ENCODE measurements at regions not wholly inside any gene's neighbourhood (a gene's known extent, or its start where the extent isn't known, plus 50 kb on each side); places are given as distances from the start of the nearest gene placed in this dataset.
"Not testable (repeated sequence)": the region's sequence is repeated elsewhere in the genome, so short reads cannot be mapped to it uniquely, and the experiment has no call there.

DNA sequence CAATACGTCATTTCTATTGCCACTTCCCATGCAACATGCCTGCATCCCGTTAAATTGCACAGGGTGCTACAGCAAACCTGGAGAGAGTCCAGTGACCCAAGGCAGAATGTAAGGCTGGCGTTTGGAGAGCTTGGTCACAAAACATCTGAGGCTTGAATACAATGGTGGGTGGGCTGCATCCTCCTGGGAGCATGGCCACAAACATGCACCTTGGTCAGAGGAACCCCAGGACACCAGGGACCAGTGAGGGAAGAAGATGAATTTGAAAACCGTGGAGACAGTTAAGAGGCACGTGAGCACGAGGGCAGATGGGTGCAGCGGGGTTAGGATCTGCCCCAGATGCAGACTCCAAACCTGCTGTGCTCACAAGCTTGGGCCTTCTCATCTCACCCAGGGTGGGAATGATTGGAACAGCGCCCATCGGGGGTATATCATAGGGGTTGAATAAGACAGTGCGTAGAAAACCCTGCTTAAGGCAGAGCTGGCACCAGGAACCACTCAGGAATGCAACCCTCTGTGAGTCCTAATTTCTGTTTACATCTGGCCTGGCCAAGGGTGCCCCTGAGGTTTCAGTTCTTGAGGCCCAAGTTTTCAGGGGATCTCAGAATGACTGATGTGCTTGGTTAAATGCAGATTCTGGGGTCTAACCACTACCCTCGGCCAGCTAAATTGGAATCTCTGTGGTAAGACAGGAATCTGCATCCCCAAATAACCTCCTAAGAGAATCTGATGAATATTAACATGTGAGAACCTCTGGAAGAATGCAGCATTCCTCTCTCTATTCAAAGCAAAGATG is 97.2 kb downstream of the ARL4C start:
- H3K9me3 ChIP-seq (ENCODE audit: insufficient read depth, low read length) = no peaks in the 10 kb centered on the region
- no peak overlapping the region for H3K9ac ChIP-seq (ENCODE audit: insufficient read length, low read depth)
- no peak for DNase-seq (ENCODE audit: low read depth, low spot score)
- TF ChIP-seq SUZ12 (IDR thresholded peaks at IDR 0.05; ENCODE audit: extremely low read depth, insufficient read depth, insufficient read length) (no peak), YY1 (IDR thresholded peaks at IDR 0.05; ENCODE audit: insufficient read depth, insufficient read length) (no peak), ZNF274 (IDR thresholded peaks at IDR 0.05; ENCODE audit: low read depth, low read length) (no peak)
- H3K4me3 ChIP-seq (ENCODE audit: insufficient read length, low read depth) = no peak overlapping the region
- H3K4me1 ChIP-seq (ENCODE audit: insufficient read depth, insufficient read length) = peaks cover 2% of the 10 kb centered on the region
- peaks cover 8% of the 10 kb centered on the region for H3K27me3 ChIP-seq (ENCODE audit: insufficient read depth, insufficient read length)
- no peaks in the 10 kb centered on the region for H3K36me3 ChIP-seq (ENCODE audit: insufficient read depth, insufficient read length, low read length)

DNA sequence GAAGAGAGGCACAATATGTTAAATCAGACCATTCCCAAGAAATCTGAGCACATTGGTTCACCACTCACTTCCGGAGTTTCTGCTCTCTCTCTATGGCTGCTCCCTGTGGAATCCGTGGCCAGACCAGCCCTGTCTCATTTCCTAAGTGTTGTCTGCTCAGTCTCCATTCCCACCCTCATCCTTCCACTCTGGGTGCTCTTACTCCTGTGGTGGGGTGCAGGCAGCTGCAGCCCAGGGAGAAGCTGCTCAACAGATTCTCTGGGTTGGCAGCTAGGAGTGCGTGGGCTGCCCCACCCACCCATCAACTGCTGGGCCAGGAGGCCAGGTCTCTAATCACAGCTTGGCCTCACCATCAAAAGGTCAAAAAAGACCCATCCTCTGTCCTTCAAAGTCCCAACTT is 98.3 kb downstream of the ARL4C start:
- Histone ChIP-seq H3K36me3 (ENCODE audit: insufficient read depth, insufficient read length, low read length) (no peaks in the 10 kb centered on the region), H3K9me3 (ENCODE audit: insufficient read depth, low read length) (no peaks in the 10 kb centered on the region), H3K27me3 (ENCODE audit: insufficient read depth, insufficient read length) (peaks cover 8% of the 10 kb centered on the region), H3K4me3 (ENCODE audit: insufficient read length, low read depth) (no peak overlapping the region), H3K4me1 (ENCODE audit: insufficient read depth, insufficient read length) (peaks cover 2% of the 10 kb centered on the region), H3K9ac (ENCODE audit: insufficient read length, low read depth) (no peak overlapping the region)
- TF ChIP-seq SUZ12 (IDR thresholded peaks at IDR 0.05; ENCODE audit: extremely low read depth, insufficient read depth, insufficient read length) (no peak), YY1 (IDR thresholded peaks at IDR 0.05; ENCODE audit: insufficient read depth, insufficient read length) (no peak), ZNF274 (IDR thresholded peaks at IDR 0.05; ENCODE audit: low read depth, low read length) (no peak)
- no peak for DNase-seq (ENCODE audit: low read depth, low spot score)

DNA sequence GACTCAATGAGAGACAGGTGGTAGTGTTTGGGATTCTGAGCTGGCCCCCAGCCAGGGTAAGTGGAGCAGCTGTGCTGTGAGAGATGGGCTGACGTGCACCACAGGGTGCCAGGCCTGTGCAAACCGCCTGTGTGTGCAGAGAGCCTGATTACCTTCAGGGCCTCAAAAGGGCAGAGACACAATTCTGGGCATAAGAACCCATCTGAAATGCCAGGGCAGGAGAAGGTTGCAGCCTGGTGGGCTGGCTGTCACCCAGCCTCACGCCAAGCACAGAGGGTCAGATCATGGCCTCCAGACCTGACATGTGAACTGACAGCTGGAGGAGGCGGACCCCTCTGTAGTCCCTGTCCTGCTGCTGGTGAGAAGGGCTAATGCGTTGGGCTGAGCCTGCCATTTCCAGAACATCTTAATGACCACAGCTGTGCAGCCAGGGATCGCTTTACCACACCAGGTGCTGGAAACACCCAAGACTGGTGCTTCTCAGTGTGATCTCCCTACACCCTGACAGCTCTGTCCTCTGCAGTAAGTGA is 100.9 kb downstream of the ARL4C start:
- no peak for DNase-seq (ENCODE audit: low read depth, low spot score)
- no peak overlapping the region for H3K9ac ChIP-seq (ENCODE audit: insufficient read length, low read depth)
- TF ChIP-seq YY1 (IDR thresholded peaks at IDR 0.05; ENCODE audit: insufficient read depth, insufficient read length) (no peak), SUZ12 (IDR thresholded peaks at IDR 0.05; ENCODE audit: extremely low read depth, insufficient read depth, insufficient read length) (no peak), ZNF274 (IDR thresholded peaks at IDR 0.05; ENCODE audit: low read depth, low read length) (no peak)
- peaks cover 8% of the 10 kb centered on the region for H3K27me3 ChIP-seq (ENCODE audit: insufficient read depth, insufficient read length)
- no peaks in the 10 kb centered on the region for H3K9me3 ChIP-seq (ENCODE audit: insufficient read depth, low read length)
- no peak overlapping the region for H3K4me3 ChIP-seq (ENCODE audit: insufficient read length, low read depth)
- no peaks in the 10 kb centered on the region for H3K36me3 ChIP-seq (ENCODE audit: insufficient read depth, insufficient read length, low read length)
- H3K4me1 ChIP-seq (ENCODE audit: insufficient read depth, insufficient read length) = peaks cover 2% of the 10 kb centered on the region

DNA sequence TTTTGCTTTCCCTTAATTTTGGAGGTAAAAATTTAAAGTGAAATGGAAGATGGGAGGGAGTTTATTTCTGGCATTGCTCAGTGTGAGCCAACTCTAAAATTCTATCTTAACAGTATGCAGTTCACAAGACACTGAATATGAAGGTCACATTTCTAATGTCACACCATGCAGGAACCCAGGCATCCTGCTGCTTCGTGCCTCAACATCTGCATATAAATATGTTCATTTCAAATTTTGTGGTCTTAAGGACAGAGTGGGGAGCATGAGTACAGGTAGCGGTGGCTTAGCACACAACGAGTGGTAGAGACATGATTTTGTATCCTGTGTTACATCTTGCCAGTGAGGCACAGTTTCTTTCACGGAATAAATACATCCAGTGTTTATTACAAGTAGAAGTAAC is 102.4 kb downstream of the ARL4C start:
- Histone ChIP-seq H3K36me3 (ENCODE audit: insufficient read depth, insufficient read length, low read length) (no peaks in the 10 kb centered on the region), H3K4me3 (ENCODE audit: insufficient read length, low read depth) (no peak overlapping the region), H3K9me3 (ENCODE audit: insufficient read depth, low read length) (0 out of 2 replicates have a peak, but pooled peaks cover 3% of the 10 kb centered on the region), H3K4me1 (ENCODE audit: insufficient read depth, insufficient read length) (peaks cover 2% of the 10 kb centered on the region), H3K27me3 (ENCODE audit: insufficient read depth, insufficient read length) (peaks cover 8% of the 10 kb centered on the region), H3K9ac (ENCODE audit: insufficient read length, low read depth) (no peak overlapping the region)
- TF ChIP-seq YY1 (IDR thresholded peaks at IDR 0.05; ENCODE audit: insufficient read depth, insufficient read length) = no peak
- no peak for TF ChIP-seq SUZ12 (IDR thresholded peaks at IDR 0.05; ENCODE audit: extremely low read depth, insufficient read depth, insufficient read length)
- no peak for TF ChIP-seq ZNF274 (IDR thresholded peaks at IDR 0.05; ENCODE audit: low read depth, low read length)
- no peak for DNase-seq (ENCODE audit: low read depth, low spot score)

DNA sequence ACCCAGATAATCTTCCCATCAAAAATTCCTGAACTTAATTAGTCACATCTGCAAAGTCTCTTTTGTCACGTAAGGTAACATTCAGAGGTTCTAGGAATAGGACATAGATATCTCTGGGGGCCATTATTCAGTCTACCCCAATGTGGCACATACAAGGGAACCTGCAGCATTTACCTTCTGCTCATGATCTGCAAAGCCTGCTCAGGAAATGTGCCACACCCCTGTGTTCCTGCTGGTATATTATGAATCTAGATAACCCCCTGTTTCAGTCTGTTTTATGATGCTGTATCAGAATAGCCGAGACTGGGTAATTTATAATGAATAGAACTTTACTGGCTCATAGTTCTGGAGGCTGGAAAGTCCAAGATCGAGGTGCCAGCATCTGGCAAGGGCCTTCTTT is 103.5 kb downstream of the ARL4C start:
- Histone ChIP-seq H3K4me1 (ENCODE audit: insufficient read depth, insufficient read length) (no peaks in the 10 kb centered on the region), H3K9me3 (ENCODE audit: insufficient read depth, low read length) (0 out of 2 replicates have a peak, but pooled peaks cover 4% of the 10 kb centered on the region), H3K4me3 (ENCODE audit: insufficient read length, low read depth) (no peak overlapping the region), H3K9ac (ENCODE audit: insufficient read length, low read depth) (no peak overlapping the region), H3K27me3 (ENCODE audit: insufficient read depth, insufficient read length) (peaks cover 8% of the 10 kb centered on the region), H3K36me3 (ENCODE audit: insufficient read depth, insufficient read length, low read length) (no peaks in the 10 kb centered on the region)
- TF ChIP-seq ZNF274 (IDR thresholded peaks at IDR 0.05; ENCODE audit: low read depth, low read length) = no peak
- DNase-seq (ENCODE audit: low read depth, low spot score) = no peak

DNA sequence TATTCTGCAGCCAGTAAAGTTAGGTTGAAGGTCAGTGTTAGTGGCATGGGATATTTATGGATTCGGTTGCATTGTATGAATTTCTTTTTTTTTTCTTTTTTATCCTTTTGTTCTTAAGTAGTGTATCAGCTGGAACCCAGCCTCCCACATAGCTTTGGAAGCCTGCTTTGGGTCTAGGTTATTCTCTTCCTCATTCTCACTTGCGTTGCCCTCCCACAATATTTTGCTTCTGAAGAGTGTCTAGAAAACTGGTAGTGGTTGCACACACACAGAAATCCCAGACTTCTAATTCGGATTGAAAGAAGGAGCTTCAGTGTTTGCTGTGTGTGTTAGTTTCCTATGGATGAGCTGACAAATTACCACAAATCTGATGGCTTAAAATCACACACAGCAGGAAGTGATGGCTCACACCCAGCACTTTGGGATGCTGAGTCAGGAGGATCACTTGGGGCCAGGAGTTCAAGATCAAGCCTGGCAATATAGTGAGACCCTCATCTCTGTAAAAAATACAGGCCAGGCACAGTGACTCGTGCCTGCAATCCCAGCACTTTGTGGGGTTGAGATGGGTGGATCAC is 104.8 kb downstream of the ARL4C start:
- H3K9ac ChIP-seq (ENCODE audit: insufficient read length, low read depth) = no peak overlapping the region
- H3K4me1 ChIP-seq (ENCODE audit: insufficient read depth, insufficient read length) = no peaks in the 10 kb centered on the region
- DNase-seq (ENCODE audit: low read depth, low spot score) = no peak
- no peak overlapping the region for H3K4me3 ChIP-seq (ENCODE audit: insufficient read length, low read depth)
- TF ChIP-seq YY1 (IDR thresholded peaks at IDR 0.05; ENCODE audit: insufficient read depth, insufficient read length) = no peak
- TF ChIP-seq SUZ12 (IDR thresholded peaks at IDR 0.05; ENCODE audit: extremely low read depth, insufficient read depth, insufficient read length) = no peak
- no peak for TF ChIP-seq ZNF274 (IDR thresholded peaks at IDR 0.05; ENCODE audit: low read depth, low read length)
- H3K36me3 ChIP-seq (ENCODE audit: insufficient read depth, insufficient read length, low read length) = no peaks in the 10 kb centered on the region
- 0 out of 2 replicates have a peak, but pooled peaks cover 4% of the 10 kb centered on the region for H3K9me3 ChIP-seq (ENCODE audit: insufficient read depth, low read length)
- peaks cover 5% of the 10 kb centered on the region for H3K27me3 ChIP-seq (ENCODE audit: insufficient read depth, insufficient read length)

DNA sequence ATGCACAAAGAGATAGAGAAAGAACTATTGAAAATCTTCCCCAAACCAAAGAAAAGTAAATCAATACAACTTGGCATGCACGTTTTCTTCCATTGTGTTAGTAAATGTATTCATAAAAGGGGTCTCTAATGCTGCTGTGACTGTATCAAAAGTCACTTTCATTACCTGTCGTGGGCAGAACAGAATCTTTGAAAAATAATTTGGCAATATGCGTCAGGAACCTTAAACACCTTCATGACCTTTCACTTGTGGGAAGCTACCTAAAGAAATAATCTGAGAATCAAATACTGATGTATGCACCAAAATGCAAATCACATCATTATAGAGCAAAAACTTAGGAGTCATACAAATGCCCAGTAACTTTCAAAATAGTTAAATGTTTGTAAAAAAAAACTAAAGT is 105.3 kb downstream of the ARL4C start:
- DNase-seq (ENCODE audit: low read depth, low spot score) = no peak
- Histone ChIP-seq H3K4me1 (ENCODE audit: insufficient read depth, insufficient read length) (no peaks in the 10 kb centered on the region), H3K27me3 (ENCODE audit: insufficient read depth, insufficient read length) (peaks cover 4% of the 10 kb centered on the region), H3K9ac (ENCODE audit: insufficient read length, low read depth) (no peak overlapping the region), H3K36me3 (ENCODE audit: insufficient read depth, insufficient read length, low read length) (no peaks in the 10 kb centered on the region), H3K9me3 (ENCODE audit: insufficient read depth, low read length) (0 out of 2 replicates have a peak, but pooled peaks cover 4% of the 10 kb centered on the region), H3K4me3 (ENCODE audit: insufficient read length, low read depth) (no peak overlapping the region)
- no peak for TF ChIP-seq YY1 (IDR thresholded peaks at IDR 0.05; ENCODE audit: insufficient read depth, insufficient read length)
- no peak for TF ChIP-seq SUZ12 (IDR thresholded peaks at IDR 0.05; ENCODE audit: extremely low read depth, insufficient read depth, insufficient read length)
- TF ChIP-seq ZNF274 (IDR thresholded peaks at IDR 0.05; ENCODE audit: low read depth, low read length) = no peak

DNA sequence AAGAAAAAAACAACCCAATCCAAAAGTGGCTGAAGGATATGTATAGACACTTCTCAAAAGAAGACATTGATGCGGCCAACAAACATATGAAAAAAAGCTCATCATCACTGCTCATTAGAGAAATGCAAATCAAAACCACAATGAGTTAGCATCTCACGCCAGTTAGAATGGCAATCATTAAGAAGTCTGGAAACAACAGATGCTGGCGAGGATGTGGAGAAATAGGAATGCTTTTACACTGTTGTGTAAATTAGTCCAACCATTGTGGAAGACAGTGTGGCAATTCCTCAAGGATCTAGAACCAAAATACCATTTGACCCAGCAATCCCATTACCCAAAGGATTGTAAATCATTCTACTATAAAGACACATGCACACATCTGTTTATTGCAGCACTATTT is 107.2 kb downstream of the ARL4C start:
- H3K9me3 ChIP-seq (ENCODE audit: insufficient read depth, low read length) = peaks cover 10% of the 10 kb centered on the region; the same call in 1 of the 2 replicates
- not testable (repeated sequence) for H3K36me3 ChIP-seq (ENCODE audit: insufficient read depth, insufficient read length, low read length); DNase-seq (ENCODE audit: low read depth, low spot score); H3K4me1 ChIP-seq (ENCODE audit: insufficient read depth, insufficient read length); H3K9ac ChIP-seq (ENCODE audit: insufficient read length, low read depth); H3K27me3 ChIP-seq (ENCODE audit: insufficient read depth, insufficient read length); H3K4me3 ChIP-seq (ENCODE audit: insufficient read length, low read depth)

Measured in NT2/D1 (cell line).